Vagina (tissue), 2 donors: ENCODE measurements at regions not wholly inside any gene's neighbourhood (a gene's known extent, or its start where the extent isn't known, plus 50 kb on each side); places are given as distances from the start of the nearest gene placed in this dataset.
"Not testable (repeated sequence)": the region's sequence is repeated elsewhere in the genome, so short reads cannot be mapped to it uniquely, and the experiment has no call there.

Source experiments
- POLR2A ChIP-seq, 2 donors: fragments of 450-650 bp; IDR thresholded peaks; one replicate each; pipeline ENCODE4 v1.6.1; 2017; ENCODE audit warnings: antibody characterized with exemption in 2 of 2, mild to moderate bottlenecking in 2 of 2, moderate library complexity in 2 of 2
- TF ChIP-seq, protein P1 (sequence below), 3 experiments: fragments of 450-650 bp in 2 of 3; fragments of 200-600 bp in 1 of 3; sonication (generic) in 1 of 3; IDR thresholded peaks; one replicate each; pipeline ENCODE4 v1.5.1; 2017 to 2019; ENCODE audit warnings: antibody characterized with exemption in 3 of 3, mild to moderate bottlenecking in 2 of 3, moderate library complexity in 2 of 3

DNA sequence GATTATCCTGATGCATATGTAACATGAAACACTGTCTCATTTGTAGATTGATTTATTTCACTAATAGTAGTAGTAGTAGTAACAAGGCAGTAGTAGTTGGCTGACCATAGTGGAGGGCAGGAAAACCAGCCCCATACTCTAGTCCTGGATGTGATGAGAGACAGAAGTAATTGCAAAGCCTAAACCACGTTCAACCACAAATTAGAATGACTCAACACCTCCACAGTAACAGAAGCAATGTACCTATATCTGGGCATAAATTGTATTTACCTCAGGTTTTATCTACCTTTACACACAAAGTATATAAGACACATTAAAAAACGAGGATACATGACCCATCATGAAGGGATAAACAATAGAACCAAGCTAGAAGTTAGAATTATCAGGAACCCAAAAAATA, 284.7 kb upstream of the RAI14 start:
- TF ChIP-seq POLR2A (IDR thresholded peaks at IDR 0.05) = not testable (repeated sequence)
- TF ChIP-seq, protein P1, sequence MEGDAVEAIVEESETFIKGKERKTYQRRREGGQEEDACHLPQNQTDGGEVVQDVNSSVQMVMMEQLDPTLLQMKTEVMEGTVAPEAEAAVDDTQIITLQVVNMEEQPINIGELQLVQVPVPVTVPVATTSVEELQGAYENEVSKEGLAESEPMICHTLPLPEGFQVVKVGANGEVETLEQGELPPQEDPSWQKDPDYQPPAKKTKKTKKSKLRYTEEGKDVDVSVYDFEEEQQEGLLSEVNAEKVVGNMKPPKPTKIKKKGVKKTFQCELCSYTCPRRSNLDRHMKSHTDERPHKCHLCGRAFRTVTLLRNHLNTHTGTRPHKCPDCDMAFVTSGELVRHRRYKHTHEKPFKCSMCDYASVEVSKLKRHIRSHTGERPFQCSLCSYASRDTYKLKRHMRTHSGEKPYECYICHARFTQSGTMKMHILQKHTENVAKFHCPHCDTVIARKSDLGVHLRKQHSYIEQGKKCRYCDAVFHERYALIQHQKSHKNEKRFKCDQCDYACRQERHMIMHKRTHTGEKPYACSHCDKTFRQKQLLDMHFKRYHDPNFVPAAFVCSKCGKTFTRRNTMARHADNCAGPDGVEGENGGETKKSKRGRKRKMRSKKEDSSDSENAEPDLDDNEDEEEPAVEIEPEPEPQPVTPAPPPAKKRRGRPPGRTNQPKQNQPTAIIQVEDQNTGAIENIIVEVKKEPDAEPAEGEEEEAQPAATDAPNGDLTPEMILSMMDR (IDR thresholded peaks at IDR 0.05) = not testable (repeated sequence)
